ENCODE measurements at regions not wholly inside any gene's neighbourhood (a gene's known extent, or its start where the extent isn't known, plus 50 kb on each side); places are given as distances from the start of the nearest gene placed in this dataset.

DNA sequence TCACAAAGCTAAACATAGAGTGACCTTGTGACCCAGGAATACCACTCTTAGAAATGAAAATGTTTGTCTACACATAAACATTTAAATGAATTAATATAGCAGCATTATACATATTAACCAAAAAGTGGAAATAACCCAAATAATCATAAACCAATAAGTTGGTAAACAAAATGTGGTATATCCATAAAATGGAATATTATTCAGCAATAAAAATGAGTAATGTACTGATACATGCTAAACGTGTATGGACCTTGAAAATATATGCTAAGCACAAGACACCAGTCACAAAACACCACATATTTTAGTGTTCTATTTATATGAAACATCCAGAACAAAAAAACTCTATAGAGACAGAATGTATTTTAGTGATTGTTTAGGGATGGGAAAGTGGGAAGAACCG lies 68.9 kb upstream of the FUT9 start:
- TF ChIP-seq CTCF (conservative IDR thresholded peaks at IDR 0.05; ENCODE audit: low read depth, low read length), result no peak
- no peak for DNase-seq (ENCODE audit: low read depth)
- no peak overlapping the region for H3K4me3 ChIP-seq (ENCODE audit: low read depth, low read length)

- TF ChIP-seq CTCF (conservative IDR thresholded peaks at IDR 0.05; ENCODE audit: low read depth, low read length), result no peak
- H3K4me3 ChIP-seq (ENCODE audit: low read depth, low read length), result no peak overlapping the region
- no peak for DNase-seq (ENCODE audit: low read depth)
Measured at GRCh38 chr6:95948324-95948723, 67.5 kb upstream of the FUT9 start.

GRCh38 chr6:95949985-95950384 lies 65.8 kb upstream of the FUT9 start:
- no peak for DNase-seq (ENCODE audit: low read depth)
- H3K4me3 ChIP-seq (ENCODE audit: low read depth, low read length), result no peak overlapping the region
- no peak for TF ChIP-seq CTCF (conservative IDR thresholded peaks at IDR 0.05; ENCODE audit: low read depth, low read length)

DNA sequence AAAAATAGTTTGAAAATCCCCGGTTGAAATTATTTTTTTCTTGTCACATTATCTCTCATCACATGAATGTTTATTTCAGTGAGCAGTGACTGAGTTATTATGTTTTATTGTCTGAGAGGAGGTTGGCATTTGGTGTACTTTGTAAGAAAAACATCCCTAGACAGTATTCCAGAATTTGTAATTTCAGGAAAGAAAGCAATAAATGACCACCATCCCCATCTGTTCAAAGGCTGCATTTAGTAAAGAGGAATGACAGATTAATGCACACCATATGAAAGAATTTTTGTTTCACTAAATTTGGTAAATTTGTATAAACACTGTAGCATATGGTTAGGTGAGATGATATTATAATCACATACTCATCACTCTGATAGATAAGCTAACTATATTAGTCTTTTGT lies 57.1 kb upstream of the FUT9 start:
- TF ChIP-seq CTCF (conservative IDR thresholded peaks at IDR 0.05; ENCODE audit: low read depth, low read length), result no peak
- H3K4me3 ChIP-seq (ENCODE audit: low read depth, low read length), result no peak overlapping the region
- no peak for DNase-seq (ENCODE audit: low read depth)

- no peak overlapping the region for H3K4me3 ChIP-seq (ENCODE audit: low read depth, low read length)
- TF ChIP-seq CTCF (conservative IDR thresholded peaks at IDR 0.05; ENCODE audit: low read depth, low read length), result no peak
- no peak for DNase-seq (ENCODE audit: low read depth)
Measured at GRCh38 chr6:95959261-95959660, 56.5 kb upstream of the FUT9 start.
